BE2C (cell line): ENCODE measurements at regions not wholly inside any gene's neighbourhood (a gene's known extent, or its start where the extent isn't known, plus 50 kb on each side); places are given as distances from the start of the nearest gene placed in this dataset.

Experiments used
- DNase-seq: peaks from one replicate; pipeline ENCODE4 v3.0.0-alpha.2; 2020
- H3K27me3 ChIP-seq: fragments of 250-450 bp; sonication (Bioruptor Pico); 2 replicates; pipeline ENCODE4 v1.5.1; 2020; ENCODE audit warnings: mild to moderate bottlenecking
- H3K36me3 ChIP-seq: fragments of 250-450 bp; sonication (Bioruptor Pico); 2 replicates; pipeline ENCODE4 v1.5.1; 2020; ENCODE audit warnings: mild to moderate bottlenecking
- H3K4me1 ChIP-seq: fragments of 250-450 bp; sonication (Bioruptor Pico); 2 replicates; pipeline ENCODE4 v1.5.1; 2020
- H3K4me3 ChIP-seq: 2 replicates; pipeline ENCODE4 v1.5.1; 2011; ENCODE audit warnings: low read depth, low read length
- H3K9me3 ChIP-seq: fragments of 250-450 bp; sonication (Bioruptor Pico); 2 replicates; pipeline ENCODE4 v1.5.1; 2020
- CTCF ChIP-seq: IDR thresholded peaks from 2 replicates; pipeline ENCODE4 v1.5.1; 2012; ENCODE audit warnings: mild to moderate bottlenecking, low read depth, low read length

- no peak for DNase-seq
- Histone ChIP-seq H3K4me3 (no peak overlapping the region), H3K4me1 (peaks cover 12% of the 10 kb centered on the region), H3K36me3 (no peaks in the 10 kb centered on the region), H3K9me3 (no peaks in the 10 kb centered on the region), H3K27me3 (no peaks in the 10 kb centered on the region)
- no peak for TF ChIP-seq CTCF
Observed at GRCh38 chr2:9750224-9751215, 92.8 kb upstream of the TAF1B start.

- H3K4me1 ChIP-seq: peaks cover 13% of the 10 kb centered on the region
Observed at GRCh38 chr2:9751831-9752230, 91.4 kb upstream of the TAF1B start.

GRCh38 chr2:9752441-9753275 lies 90.6 kb upstream of the TAF1B start:
- H3K9me3 ChIP-seq: no peaks in the 10 kb centered on the region
- H3K4me1 ChIP-seq: peaks cover 13% of the 10 kb centered on the region
- no peak for DNase-seq
- no peaks in the 10 kb centered on the region for H3K36me3 ChIP-seq
- H3K4me3 ChIP-seq: no peak overlapping the region
- no peak for TF ChIP-seq CTCF
- H3K27me3 ChIP-seq: no peaks in the 10 kb centered on the region

More at GRCh38 chr2:9751831-9752230, 91.4 kb upstream of the TAF1B start:
- Histone ChIP-seq H3K4me3 (no peak overlapping the region), H3K9me3 (no peaks in the 10 kb centered on the region), H3K27me3 (no peaks in the 10 kb centered on the region), H3K36me3 (no peaks in the 10 kb centered on the region)
- no peak for TF ChIP-seq CTCF
- DNase-seq: no peak

- TF ChIP-seq CTCF: no peak
- H3K4me1 ChIP-seq: peaks cover 13% of the 10 kb centered on the region
- H3K9me3 ChIP-seq: no peaks in the 10 kb centered on the region
- no peaks in the 10 kb centered on the region for H3K27me3 ChIP-seq
- no peaks in the 10 kb centered on the region for H3K36me3 ChIP-seq
- no peak overlapping the region for H3K4me3 ChIP-seq
- DNase-seq: no peak
Observed at GRCh38 chr2:9753276-9753600, 90.0 kb upstream of the TAF1B start.

GRCh38 chr2:9753665-9754531 lies 89.4 kb upstream of the TAF1B start:
- no peak overlapping the region for H3K4me3 ChIP-seq
- H3K27me3 ChIP-seq: no peaks in the 10 kb centered on the region
- DNase-seq: no peak
- peaks cover 13% of the 10 kb centered on the region for H3K4me1 ChIP-seq
- H3K36me3 ChIP-seq: no peaks in the 10 kb centered on the region
- no peak for TF ChIP-seq CTCF
- H3K9me3 ChIP-seq: no peaks in the 10 kb centered on the region
